GM19467 (cell line): ENCODE measurements at regions not wholly inside any gene's neighbourhood (a gene's known extent, or its start where the extent isn't known, plus 50 kb on each side); places are given as distances from the start of the nearest gene placed in this dataset.
"Not testable (repeated sequence)": the region's sequence is repeated elsewhere in the genome, so short reads cannot be mapped to it uniquely, and the experiment has no call there.

Experiments used
- ATAC-seq: cut with Tn5 transposase; IDR thresholded peaks from one replicate; pipeline ENCODE4 v1.9.1; 2021; ENCODE audit warnings: mild to moderate bottlenecking, moderate library complexity; ENCODE audit not compliant: unreplicated experiment

DNA sequence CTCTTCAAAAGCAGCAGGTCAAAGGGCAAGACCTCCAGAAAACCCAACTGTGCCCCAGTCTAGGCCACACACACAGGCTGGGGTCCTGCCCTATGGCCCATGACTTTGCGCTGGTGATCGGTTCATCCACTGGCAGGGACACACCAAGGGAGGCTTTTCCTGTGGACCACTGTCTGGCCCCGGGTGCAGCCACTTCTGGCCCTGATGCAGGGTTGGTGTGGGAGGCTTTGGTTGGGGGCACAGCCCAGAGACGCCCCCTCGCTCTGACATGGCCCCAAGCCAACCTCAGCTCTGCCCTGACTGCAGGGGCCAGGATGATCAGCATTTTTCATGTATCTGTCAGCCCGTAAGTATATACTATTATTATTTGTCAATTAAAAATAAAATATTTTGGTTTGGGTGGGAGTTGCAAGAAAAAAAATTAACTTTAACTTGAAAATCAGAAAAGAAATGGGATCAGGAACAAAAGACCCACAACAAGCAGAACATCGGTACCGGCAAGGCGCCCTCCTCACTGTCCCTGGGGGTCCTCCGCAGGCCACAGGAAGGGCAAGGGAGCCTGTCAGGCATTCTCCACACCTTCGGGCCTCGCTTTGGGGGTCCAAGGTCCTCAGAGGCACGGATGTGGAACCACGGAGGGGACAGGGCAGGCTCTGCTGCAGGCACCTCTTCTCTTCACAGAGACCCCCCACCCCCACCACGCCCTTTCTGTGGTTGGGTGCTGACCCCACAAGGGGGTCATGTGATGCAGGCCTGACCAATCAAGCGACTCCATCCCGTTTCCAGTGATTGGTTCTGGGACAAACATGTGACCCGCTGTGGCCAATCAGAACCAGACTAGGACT is 181.5 kb upstream of the SFSWAP start:
- no peak for ATAC-seq

- ATAC-seq: no peak
These were observed 180.9 kb upstream of the SFSWAP start for GRCh38 chr12:131530041-131530332.

DNA sequence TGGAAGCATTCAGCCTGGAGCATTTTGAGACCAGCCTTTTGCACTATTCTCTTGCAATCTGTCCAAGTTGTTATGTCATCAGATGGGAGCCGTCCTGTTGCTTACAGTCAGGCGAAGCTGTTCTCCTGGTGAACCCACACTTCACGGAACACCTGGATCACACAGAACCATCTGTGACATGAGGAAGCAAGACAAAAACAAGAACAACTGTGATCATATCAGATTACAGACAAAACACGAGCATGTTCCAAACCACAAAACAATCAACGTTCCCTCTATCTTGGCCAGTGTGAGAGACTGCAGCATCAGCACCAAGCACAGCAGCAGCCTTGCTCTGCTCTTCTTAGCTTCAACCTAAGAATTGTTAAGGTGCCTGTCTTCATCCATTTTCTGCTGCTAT is 180.5 kb upstream of the SFSWAP start:
- no peak for ATAC-seq

DNA sequence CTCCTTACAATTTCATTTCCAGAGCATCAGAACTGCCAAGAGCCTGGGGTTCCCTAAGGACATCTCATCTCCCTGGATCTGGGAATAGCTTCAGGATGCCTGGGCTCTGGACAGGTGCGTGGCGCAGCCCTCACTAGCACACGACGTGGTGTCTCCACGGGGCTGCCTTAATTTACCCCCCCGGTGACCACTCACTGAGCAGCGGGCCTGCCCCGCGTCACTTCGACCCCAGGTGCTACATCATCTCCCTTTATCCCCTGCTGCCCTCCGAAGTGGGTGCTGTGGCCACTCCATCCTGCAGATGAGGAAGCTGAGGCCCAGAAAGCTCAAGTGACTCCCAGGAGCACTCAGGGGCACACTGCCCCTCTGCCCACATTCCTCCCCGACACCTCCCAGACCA is 177.8 kb upstream of the SFSWAP start:
- no peak for ATAC-seq

DNA sequence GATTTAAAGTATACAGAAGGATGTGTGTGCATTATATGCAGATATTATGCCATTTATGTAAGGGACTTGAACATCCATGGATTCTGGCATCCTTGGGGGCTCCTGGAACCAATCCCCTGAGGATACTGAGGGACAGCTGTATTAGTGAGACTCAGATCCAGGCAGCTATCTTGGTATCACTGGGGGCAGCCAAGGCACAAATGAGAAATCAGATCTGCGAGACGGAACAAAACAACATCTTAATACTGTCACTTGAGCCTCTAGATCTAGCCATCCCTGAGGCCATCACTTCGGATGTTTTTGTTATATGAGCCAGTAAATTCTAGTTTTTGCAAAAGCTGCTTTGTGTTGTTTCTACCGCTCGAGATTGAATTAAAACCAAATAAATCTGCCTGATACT is 175.1 kb upstream of the SFSWAP start:
- ATAC-seq: no peak

DNA sequence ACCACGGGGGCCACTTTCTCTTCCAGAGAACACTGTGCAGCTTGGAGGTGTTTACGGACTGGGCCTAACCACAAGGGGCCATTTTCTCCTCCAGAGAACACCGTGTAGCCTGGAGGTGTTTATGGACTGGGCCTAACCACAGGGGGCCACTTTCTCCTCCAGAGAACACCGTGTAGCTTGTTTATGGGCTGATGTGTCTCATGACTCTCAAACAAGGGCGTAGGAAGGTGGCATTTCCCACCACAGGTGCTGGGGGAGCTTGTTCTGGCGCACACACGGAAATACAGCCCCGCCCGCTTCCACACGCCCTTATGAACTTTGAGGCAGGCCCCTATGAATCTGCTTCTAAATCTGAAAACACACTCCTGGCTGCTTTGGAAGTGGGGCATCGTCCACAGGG is 174.6 kb upstream of the SFSWAP start:
- ATAC-seq: no peak

DNA sequence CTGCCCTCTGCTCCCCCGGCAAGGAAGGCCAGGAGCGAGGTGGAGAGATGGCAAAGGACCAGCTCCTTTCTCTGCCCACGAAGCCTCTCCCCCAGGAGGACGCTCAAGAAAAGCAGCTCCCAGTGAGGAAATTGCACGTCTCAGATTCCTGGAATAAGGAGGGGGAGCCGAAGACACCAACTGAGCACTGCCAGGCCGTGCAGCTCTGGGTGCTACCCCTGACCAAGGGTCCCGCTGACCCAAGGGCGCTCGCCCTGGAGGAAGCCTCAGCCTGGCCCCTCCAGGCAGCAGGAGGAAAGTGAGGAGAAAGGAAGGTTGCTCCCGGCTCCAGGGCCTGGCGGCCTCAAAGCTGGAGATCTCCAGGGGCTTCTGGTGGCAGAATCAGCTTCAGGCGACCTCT is 174.1 kb upstream of the SFSWAP start:
- ATAC-seq: no peak

GRCh38 chr12:131537267-131537958 is 173.5 kb upstream of the SFSWAP start:
- ATAC-seq: no peak

GRCh38 chr12:131539381-131539780 is 171.5 kb upstream of the SFSWAP start:
- no peak for ATAC-seq

GRCh38 chr12:131540138-131540623 is 170.7 kb upstream of the SFSWAP start:
- no peak for ATAC-seq

GRCh38 chr12:131541512-131541911 is 169.4 kb upstream of the SFSWAP start:
- not testable (repeated sequence) for ATAC-seq

DNA sequence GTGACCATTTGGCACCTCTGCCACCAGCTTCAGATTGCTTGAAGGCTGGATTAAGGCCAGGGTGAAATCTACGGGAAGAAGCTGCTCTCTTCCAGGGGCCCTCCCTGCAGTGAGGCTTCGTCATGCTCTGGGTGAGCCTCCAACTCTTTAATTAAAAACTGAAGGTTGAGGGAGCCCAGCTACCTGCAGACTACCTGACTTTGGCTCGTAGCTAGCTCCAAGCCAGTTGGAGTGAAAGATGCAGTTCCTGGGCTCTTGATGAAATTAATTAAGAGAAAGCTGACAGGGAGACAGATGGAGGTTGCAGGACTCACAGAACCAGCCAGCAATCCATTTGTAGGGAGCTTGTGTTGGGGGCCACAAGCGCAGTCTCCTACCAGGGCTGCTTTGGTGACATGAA is 168.5 kb upstream of the SFSWAP start:
- ATAC-seq: no peak

GRCh38 chr12:131543040-131543439 is 167.8 kb upstream of the SFSWAP start:
- no peak for ATAC-seq

DNA sequence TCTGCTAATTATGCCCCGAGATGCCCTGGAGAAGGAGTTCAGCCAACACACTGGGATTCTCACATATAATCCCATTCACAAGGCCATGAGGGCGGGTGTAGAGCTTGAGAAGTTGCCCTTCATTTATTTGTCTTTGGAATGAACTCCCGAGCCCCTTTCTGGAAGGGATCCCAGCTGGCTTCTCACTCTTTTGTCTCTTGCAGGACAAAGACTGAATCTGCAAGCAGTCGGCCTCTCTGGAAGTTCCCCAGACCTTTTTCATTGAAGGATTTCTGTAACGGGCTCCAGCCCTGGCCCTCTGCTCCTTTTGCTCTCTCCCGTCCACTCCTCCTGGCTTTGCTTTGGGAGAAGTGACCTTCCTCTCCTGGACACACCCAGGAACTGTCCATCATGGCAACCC is 163.3 kb upstream of the SFSWAP start:
- no peak for ATAC-seq

- no peak for ATAC-seq
These were observed 160.8 kb upstream of the SFSWAP start for GRCh38 chr12:131550121-131550520.

GRCh38 chr12:131551675-131552491 is 159.0 kb upstream of the SFSWAP start:
- ATAC-seq: no peak

GRCh38 chr12:131552492-131552863 is 158.4 kb upstream of the SFSWAP start:
- ATAC-seq: no peak

GRCh38 chr12:131553096-131553777 is 157.7 kb upstream of the SFSWAP start:
- no peak for ATAC-seq

DNA sequence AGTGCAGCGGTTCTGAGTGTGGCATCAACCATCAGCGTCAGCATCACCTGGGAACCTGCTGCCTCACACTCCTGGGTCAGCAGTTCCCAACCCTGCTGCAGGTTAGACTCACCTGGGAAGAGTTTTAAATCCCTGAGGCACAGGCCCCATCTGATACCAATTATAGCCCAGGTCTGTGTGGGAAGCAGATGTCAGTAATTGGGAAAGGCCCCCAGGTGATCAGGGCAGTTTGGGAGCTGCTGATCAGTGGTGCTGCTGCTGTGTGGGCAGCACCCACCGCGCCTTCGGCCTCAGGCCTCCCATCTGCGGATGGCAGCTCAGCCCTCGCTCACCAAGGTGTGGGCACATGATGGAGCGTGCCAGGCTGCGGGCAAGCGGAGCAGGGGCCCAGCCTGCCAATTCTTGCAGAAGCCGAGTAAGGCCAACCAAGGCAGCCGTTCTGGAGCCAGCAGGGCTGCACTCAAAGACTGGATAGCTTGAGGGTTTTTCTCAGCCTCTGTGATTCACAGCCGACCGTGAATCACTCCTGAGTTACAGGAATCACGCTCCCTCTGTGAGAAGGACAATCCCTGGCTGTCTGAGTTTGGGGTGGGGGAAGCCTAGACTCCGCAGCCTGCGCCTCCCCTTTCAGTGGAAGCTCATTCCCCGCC is 155.6 kb upstream of the SFSWAP start:
- no peak for ATAC-seq

- ATAC-seq: no peak
These were observed 155.0 kb upstream of the SFSWAP start for GRCh38 chr12:131555866-131556265.
